ENCODE measurements at regions not wholly inside any gene's neighbourhood (a gene's known extent, or its start where the extent isn't known, plus 50 kb on each side); places are given as distances from the start of the nearest gene placed in this dataset.

DNA sequence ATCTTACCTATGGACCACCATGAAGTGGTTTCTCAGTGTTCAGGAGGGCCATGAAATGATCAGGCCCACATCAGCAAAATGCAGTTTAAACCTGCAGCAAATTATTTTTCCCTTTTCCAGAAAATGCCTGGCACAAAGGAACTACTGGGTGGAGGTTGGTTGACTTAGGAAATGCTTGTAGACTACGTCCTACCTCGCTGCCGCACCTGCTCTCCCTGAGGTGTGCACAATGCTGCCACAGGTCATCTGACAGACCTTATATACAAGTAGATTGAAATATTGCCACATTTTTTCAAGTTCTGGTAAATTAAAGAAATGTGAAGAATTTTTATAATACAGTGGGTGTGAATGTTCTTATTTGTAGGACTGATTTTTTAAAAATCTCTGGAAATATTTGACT lies 166.7 kb upstream of the PDE4B start:
- Histone ChIP-seq H3K4me3 (no peak overlapping the region), H3K9ac (ENCODE audit: insufficient read depth in 1 of 2, low read length in 2 of 2) (no peak overlapping the region), H3K36me3 (ENCODE audit: control insufficient read depth in 4 of 4, insufficient read depth in 4 of 4, low read length in 4 of 4) (no peaks in the 10 kb centered on the region), H3K4me1 (ENCODE audit: control insufficient read depth in 5 of 5, insufficient read depth in 5 of 5, low read length in 5 of 5) (peaks cover 0 to 2% (median 0%) of the 10 kb centered on the region in 5 donors), H3K9me3 (ENCODE audit: control insufficient read depth in 4 of 4, insufficient read depth in 3 of 4, low read length in 3 of 4) (no peaks in the 10 kb centered on the region), H3K27ac (ENCODE audit: low read depth in 1 of 2, low read length in 1 of 2) (no peak overlapping the region), H3K27me3 (ENCODE audit: control insufficient read depth in 3 of 3, insufficient read depth in 3 of 3, low read length in 2 of 3) (no peaks in the 10 kb centered on the region)
- WGBS, 2 donors: 95 to 97% methylated on average over 3 of the region's 3 CpGs
- TF ChIP-seq, protein P1, sequence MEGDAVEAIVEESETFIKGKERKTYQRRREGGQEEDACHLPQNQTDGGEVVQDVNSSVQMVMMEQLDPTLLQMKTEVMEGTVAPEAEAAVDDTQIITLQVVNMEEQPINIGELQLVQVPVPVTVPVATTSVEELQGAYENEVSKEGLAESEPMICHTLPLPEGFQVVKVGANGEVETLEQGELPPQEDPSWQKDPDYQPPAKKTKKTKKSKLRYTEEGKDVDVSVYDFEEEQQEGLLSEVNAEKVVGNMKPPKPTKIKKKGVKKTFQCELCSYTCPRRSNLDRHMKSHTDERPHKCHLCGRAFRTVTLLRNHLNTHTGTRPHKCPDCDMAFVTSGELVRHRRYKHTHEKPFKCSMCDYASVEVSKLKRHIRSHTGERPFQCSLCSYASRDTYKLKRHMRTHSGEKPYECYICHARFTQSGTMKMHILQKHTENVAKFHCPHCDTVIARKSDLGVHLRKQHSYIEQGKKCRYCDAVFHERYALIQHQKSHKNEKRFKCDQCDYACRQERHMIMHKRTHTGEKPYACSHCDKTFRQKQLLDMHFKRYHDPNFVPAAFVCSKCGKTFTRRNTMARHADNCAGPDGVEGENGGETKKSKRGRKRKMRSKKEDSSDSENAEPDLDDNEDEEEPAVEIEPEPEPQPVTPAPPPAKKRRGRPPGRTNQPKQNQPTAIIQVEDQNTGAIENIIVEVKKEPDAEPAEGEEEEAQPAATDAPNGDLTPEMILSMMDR (IDR thresholded peaks at IDR 0.05; ENCODE audit: control extremely low read depth, extremely low read depth): no peak
- ATAC-seq (ENCODE audit: insufficient read depth, low FRiP score) (no peak), DNase-seq (no peak)

DNA sequence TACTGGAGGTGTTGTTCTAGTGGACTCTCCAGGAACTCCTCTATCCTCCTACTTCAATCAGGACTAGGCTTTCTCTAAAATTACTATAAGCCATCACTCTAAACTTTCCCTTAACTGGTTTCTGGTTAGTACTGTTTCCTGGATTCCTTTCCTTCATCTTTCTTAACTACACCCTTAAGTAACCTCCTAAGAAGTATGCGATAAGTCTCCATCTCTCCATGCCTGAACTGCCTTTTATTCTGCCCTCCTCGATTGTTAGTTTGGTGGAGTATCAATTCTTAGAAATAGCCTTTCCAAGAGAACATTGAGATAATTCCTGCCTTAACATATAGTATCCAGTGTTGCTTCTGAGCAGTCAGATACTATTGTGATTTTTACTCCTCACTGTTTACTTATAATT lies 162.9 kb upstream of the PDE4B start:
- ATAC-seq (ENCODE audit: insufficient read depth, low FRiP score) (no peak), DNase-seq (no peak)
- Histone ChIP-seq H3K4me1 (ENCODE audit: control insufficient read depth in 5 of 5, insufficient read depth in 5 of 5, low read length in 5 of 5) (peaks cover 0 to 3% (median 0%) of the 10 kb centered on the region in 5 donors), H3K9me3 (ENCODE audit: control insufficient read depth in 4 of 4, insufficient read depth in 3 of 4, low read length in 3 of 4) (no peaks in the 10 kb centered on the region), H3K9ac (ENCODE audit: insufficient read depth in 1 of 2, low read length in 2 of 2) (no peak overlapping the region), H3K27ac (ENCODE audit: low read depth in 1 of 2, low read length in 1 of 2) (no peak overlapping the region), H3K4me3 (no peak overlapping the region), H3K27me3 (ENCODE audit: control insufficient read depth in 3 of 3, insufficient read depth in 3 of 3, low read length in 2 of 3) (no peaks in the 10 kb centered on the region), H3K36me3 (ENCODE audit: control insufficient read depth in 4 of 4, insufficient read depth in 4 of 4, low read length in 4 of 4) (no peaks in the 10 kb centered on the region)
- 69 to 83% methylated on average over 2 of the region's 2 CpGs for WGBS, 2 donors
- TF ChIP-seq, protein P1 (IDR thresholded peaks at IDR 0.05; ENCODE audit: control extremely low read depth, extremely low read depth): no peak

DNA sequence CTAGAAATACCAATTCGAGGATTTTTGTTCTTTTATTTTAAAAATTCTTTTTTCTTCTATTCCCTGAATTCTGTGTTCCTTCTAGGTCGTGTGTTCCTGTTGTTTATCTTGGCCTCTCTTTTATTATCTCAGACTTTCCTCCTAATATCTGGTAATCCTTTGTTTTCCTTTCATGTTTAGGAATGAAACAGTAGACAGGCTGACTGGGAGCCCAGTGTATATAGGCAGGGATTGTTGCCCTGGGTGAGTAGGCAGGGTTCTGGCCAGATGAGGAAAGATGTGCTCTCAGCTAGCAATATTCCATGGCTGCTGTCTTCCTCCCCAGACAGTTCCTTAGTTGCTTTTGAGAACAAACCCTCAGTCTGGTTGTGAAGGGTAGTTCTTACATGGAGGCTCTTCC lies 161.8 kb upstream of the PDE4B start:
- Histone ChIP-seq H3K36me3 (ENCODE audit: control insufficient read depth in 4 of 4, insufficient read depth in 4 of 4, low read length in 4 of 4) (no peaks in the 10 kb centered on the region), H3K9ac (ENCODE audit: insufficient read depth in 1 of 2, low read length in 2 of 2) (no peak overlapping the region), H3K27ac (ENCODE audit: low read depth in 1 of 2, low read length in 1 of 2) (peak overlapping the region in 1 of 2 donors; percentile 6), H3K27me3 (ENCODE audit: control insufficient read depth in 3 of 3, insufficient read depth in 3 of 3, low read length in 2 of 3) (no peaks in the 10 kb centered on the region), H3K4me3 (no peak overlapping the region), H3K9me3 (ENCODE audit: control insufficient read depth in 4 of 4, insufficient read depth in 3 of 4, low read length in 3 of 4) (no peaks in the 10 kb centered on the region), H3K4me1 (ENCODE audit: control insufficient read depth in 5 of 5, insufficient read depth in 5 of 5, low read length in 5 of 5) (peaks cover 0 to 3% (median 0%) of the 10 kb centered on the region in 5 donors)
- TF ChIP-seq, protein P1 (IDR thresholded peaks at IDR 0.05; ENCODE audit: control extremely low read depth, extremely low read depth): no peak
- 62 to 77% methylated on average over 2 of the region's 2 CpGs for WGBS, 2 donors
- DNase-seq (no peak), ATAC-seq (ENCODE audit: insufficient read depth, low FRiP score) (no peak)

DNA sequence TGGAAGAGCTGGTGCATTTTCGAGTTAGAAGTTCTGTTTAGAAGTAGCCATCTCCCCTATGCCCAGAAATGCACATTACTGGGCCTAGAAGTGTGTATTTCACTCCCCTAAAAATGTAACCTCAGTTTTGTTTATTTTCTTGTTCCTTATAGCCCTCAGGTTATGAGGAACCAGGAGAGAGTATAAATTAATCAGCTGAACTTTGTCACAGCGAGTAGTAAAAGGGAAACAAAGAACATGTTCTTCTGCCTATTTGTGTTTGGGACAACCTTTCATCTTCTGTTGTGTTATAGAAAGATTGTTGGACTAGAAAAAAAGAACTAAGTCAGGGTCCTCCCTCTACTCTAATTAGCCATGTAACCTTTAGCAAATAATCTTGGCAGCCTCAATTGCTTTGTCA lies 160.5 kb upstream of the PDE4B start:
- Histone ChIP-seq H3K9ac (ENCODE audit: insufficient read depth in 1 of 2, low read length in 2 of 2) (no peak overlapping the region), H3K4me3 (no peak overlapping the region), H3K9me3 (ENCODE audit: control insufficient read depth in 4 of 4, insufficient read depth in 3 of 4, low read length in 3 of 4) (no peaks in the 10 kb centered on the region), H3K27me3 (ENCODE audit: control insufficient read depth in 3 of 3, insufficient read depth in 3 of 3, low read length in 2 of 3) (no peaks in the 10 kb centered on the region), H3K4me1 (ENCODE audit: control insufficient read depth in 5 of 5, insufficient read depth in 5 of 5, low read length in 5 of 5) (peaks cover 0 to 3% (median 0%) of the 10 kb centered on the region in 5 donors), H3K27ac (ENCODE audit: low read depth in 1 of 2, low read length in 1 of 2) (no peak overlapping the region), H3K36me3 (ENCODE audit: control insufficient read depth in 4 of 4, insufficient read depth in 4 of 4, low read length in 4 of 4) (peaks cover 0 to 1% (median 0%) of the 10 kb centered on the region in 4 donors)
- ATAC-seq (ENCODE audit: insufficient read depth, low FRiP score): no peak
- DNase-seq: no peak
- TF ChIP-seq, protein P1 (IDR thresholded peaks at IDR 0.05; ENCODE audit: control extremely low read depth, extremely low read depth): no peak
- 89 to 92% methylated on average over 2 of the region's 2 CpGs for WGBS, 2 donors
